Neural cell (in vitro differentiated cells): ENCODE measurements at regions not wholly inside any gene's neighbourhood (a gene's known extent, or its start where the extent isn't known, plus 50 kb on each side); places are given as distances from the start of the nearest gene placed in this dataset.

Experiments used
- H2AFZ ChIP-seq: fragments of 200-600, 300-800 bp; sonication (generic), shearing (Covaris generic); 2 replicates; pipeline ENCODE4 v1.6.0; 2014; ENCODE audit warnings: low read depth, mild to moderate bottlenecking, antibody characterized with exemption, low read length, moderate library complexity
- H3F3A ChIP-seq: fragments of 200-600 bp; shearing (Covaris generic); 2 replicates; pipeline ENCODE4 v1.6.1; 2016; ENCODE audit warnings: mild to moderate bottlenecking, moderate library complexity, mixed read lengths, antibody characterized with exemption, low read length; ENCODE audit not compliant: insufficient read depth, poor library complexity, severe bottlenecking
- H3K27ac ChIP-seq: fragments of 200-600, 300-800 bp; sonication (generic), shearing (Covaris generic); 2 replicates; pipeline ENCODE4 v1.5.1; 2014; ENCODE audit warnings: mild to moderate bottlenecking, low read length, moderate library complexity
- H3K27me3 ChIP-seq: fragments of 300-800, 200-600 bp; sonication (generic), shearing (Covaris generic); 2 replicates; pipeline ENCODE4 v1.6.0; 2014; ENCODE audit warnings: mild to moderate bottlenecking, low read depth, low read length, moderate library complexity; ENCODE audit not compliant: insufficient read depth
- H3K36me3 ChIP-seq: fragments of 300-800, 200-600 bp; sonication (generic), shearing (Covaris generic); 2 replicates; pipeline ENCODE4 v1.5.1; 2014; ENCODE audit warnings: mild to moderate bottlenecking, antibody characterized with exemption, low read length, moderate library complexity; ENCODE audit not compliant: insufficient read depth
- H3K4me2 ChIP-seq: fragments of 300-800, 200-600 bp; sonication (generic), shearing (Covaris generic); 2 replicates; pipeline ENCODE4 v1.6.0; 2014; ENCODE audit warnings: mild to moderate bottlenecking, low read length
- H3K4me3 ChIP-seq: fragments of 300-800, 200-600 bp; sonication (generic), shearing (Covaris generic); 2 replicates; pipeline ENCODE4 v1.5.1; 2014; ENCODE audit warnings: mild to moderate bottlenecking, low read length, moderate library complexity
- H3K79me2 ChIP-seq: fragments of 200-600 bp; shearing (Covaris generic); replicated peaks from 2 replicates; pipeline ENCODE4 v1.6.0; 2014; ENCODE audit warnings: mild to moderate bottlenecking, low read length, moderate library complexity; ENCODE audit not compliant: insufficient read depth
- H3K9ac ChIP-seq: fragments of 300-800, 200-600 bp; sonication (generic), shearing (Covaris generic); 2 replicates; pipeline ENCODE4 v1.6.1; 2016; ENCODE audit warnings: mild to moderate bottlenecking, low read length, mixed read lengths
- H3K9me2 ChIP-seq: fragments of 200-600 bp; shearing (Covaris generic); 2 replicates; pipeline ENCODE4 v1.6.1; 2016; ENCODE audit warnings: mild to moderate bottlenecking, low read length, mixed read lengths; ENCODE audit not compliant: insufficient read depth
- H3K9me3 ChIP-seq: fragments of 200-600, 300-800 bp; sonication (generic), shearing (Covaris generic); 2 replicates; pipeline ENCODE4 v1.6.1; 2016; ENCODE audit warnings: mild to moderate bottlenecking, mixed run types, low read length, moderate library complexity, mixed read lengths
- H4K20me1 ChIP-seq: fragments of 200-600 bp; shearing (Covaris generic); 2 replicates; pipeline ENCODE4 v1.6.1; 2016; ENCODE audit warnings: mild to moderate bottlenecking, mixed run types; ENCODE audit not compliant: insufficient read depth
- EP300 ChIP-seq: fragments of 450-650 bp; conservative IDR thresholded peaks from 2 replicates; pipeline ENCODE4 v1.6.1; 2014; ENCODE audit warnings: antibody characterized with exemption, mild to moderate bottlenecking, moderate library complexity; ENCODE audit not compliant: poor library complexity, severe bottlenecking
- EZH2 ChIP-seq: fragments of 200-600, 300-800 bp; shearing (Covaris generic), sonication (generic); IDR thresholded peaks from 2 replicates; pipeline ENCODE4 v1.6.1; 2014; ENCODE audit warnings: antibody characterized with exemption, low read length, borderline replicate concordance, mild to moderate bottlenecking; ENCODE audit not compliant: insufficient read depth, poor library complexity, severe bottlenecking
- MXI1 ChIP-seq: fragments of 450-650 bp; conservative IDR thresholded peaks from 2 replicates; pipeline ENCODE4 v1.6.1; 2014; ENCODE audit warnings: antibody characterized with exemption, mild to moderate bottlenecking; ENCODE audit not compliant: poor library complexity, severe bottlenecking
- POLR2AphosphoS5 ChIP-seq: IDR thresholded peaks from 2 replicates; pipeline ENCODE4 v1.6.1; 2012
- RAD21 ChIP-seq: fragments of 450-650 bp; conservative IDR thresholded peaks from 2 replicates; pipeline ENCODE4 v1.6.1; 2014; ENCODE audit warnings: antibody characterized with exemption, mild to moderate bottlenecking, moderate library complexity
- SMC3 ChIP-seq: fragments of 450-650 bp; conservative IDR thresholded peaks from 2 replicates; pipeline ENCODE4 v1.6.1; 2014; ENCODE audit warnings: antibody characterized with exemption, mild to moderate bottlenecking, moderate library complexity; ENCODE audit not compliant: poor library complexity
- TAF1 ChIP-seq: IDR thresholded peaks from 2 replicates; pipeline ENCODE4 v1.6.1; 2012; ENCODE audit warnings: low read depth
- TF ChIP-seq, protein P1 (sequence below): fragments of 450-650 bp; IDR thresholded peaks from 2 replicates; pipeline ENCODE4 v1.5.1; 2014; ENCODE audit warnings: antibody characterized with exemption, mild to moderate bottlenecking, moderate library complexity; ENCODE audit not compliant: poor library complexity, severe bottlenecking
- TF ChIP-seq, protein P2 (sequence below): IDR thresholded peaks from 2 replicates; pipeline ENCODE4 v1.6.1; 2012; ENCODE audit warnings: borderline replicate concordance

- Histone ChIP-seq H3K4me2 (no peak overlapping the region), H3K27ac (no peak overlapping the region), H4K20me1 (no peaks in the 10 kb centered on the region), H3K9me3 (no peaks in the 10 kb centered on the region), H3K27me3 (no peaks in the 10 kb centered on the region), H3K9ac (no peak overlapping the region), H2AFZ (no peak overlapping the region), H3K9me2 (no peaks in the 10 kb centered on the region), H3F3A (no peaks in the 10 kb centered on the region), H3K4me3 (no peak overlapping the region), H3K36me3 (no peaks in the 10 kb centered on the region), H3K79me2 (no peaks in the 10 kb centered on the region)
- no peak for TF ChIP-seq SMC3
- TF ChIP-seq EZH2 = no peak
- no peak for TF ChIP-seq MXI1
- TF ChIP-seq, protein P1, sequence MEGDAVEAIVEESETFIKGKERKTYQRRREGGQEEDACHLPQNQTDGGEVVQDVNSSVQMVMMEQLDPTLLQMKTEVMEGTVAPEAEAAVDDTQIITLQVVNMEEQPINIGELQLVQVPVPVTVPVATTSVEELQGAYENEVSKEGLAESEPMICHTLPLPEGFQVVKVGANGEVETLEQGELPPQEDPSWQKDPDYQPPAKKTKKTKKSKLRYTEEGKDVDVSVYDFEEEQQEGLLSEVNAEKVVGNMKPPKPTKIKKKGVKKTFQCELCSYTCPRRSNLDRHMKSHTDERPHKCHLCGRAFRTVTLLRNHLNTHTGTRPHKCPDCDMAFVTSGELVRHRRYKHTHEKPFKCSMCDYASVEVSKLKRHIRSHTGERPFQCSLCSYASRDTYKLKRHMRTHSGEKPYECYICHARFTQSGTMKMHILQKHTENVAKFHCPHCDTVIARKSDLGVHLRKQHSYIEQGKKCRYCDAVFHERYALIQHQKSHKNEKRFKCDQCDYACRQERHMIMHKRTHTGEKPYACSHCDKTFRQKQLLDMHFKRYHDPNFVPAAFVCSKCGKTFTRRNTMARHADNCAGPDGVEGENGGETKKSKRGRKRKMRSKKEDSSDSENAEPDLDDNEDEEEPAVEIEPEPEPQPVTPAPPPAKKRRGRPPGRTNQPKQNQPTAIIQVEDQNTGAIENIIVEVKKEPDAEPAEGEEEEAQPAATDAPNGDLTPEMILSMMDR = no peak
- TF ChIP-seq RAD21 = no peak
- TF ChIP-seq TAF1 = no peak
- TF ChIP-seq EP300 = no peak
- TF ChIP-seq, protein P2, sequence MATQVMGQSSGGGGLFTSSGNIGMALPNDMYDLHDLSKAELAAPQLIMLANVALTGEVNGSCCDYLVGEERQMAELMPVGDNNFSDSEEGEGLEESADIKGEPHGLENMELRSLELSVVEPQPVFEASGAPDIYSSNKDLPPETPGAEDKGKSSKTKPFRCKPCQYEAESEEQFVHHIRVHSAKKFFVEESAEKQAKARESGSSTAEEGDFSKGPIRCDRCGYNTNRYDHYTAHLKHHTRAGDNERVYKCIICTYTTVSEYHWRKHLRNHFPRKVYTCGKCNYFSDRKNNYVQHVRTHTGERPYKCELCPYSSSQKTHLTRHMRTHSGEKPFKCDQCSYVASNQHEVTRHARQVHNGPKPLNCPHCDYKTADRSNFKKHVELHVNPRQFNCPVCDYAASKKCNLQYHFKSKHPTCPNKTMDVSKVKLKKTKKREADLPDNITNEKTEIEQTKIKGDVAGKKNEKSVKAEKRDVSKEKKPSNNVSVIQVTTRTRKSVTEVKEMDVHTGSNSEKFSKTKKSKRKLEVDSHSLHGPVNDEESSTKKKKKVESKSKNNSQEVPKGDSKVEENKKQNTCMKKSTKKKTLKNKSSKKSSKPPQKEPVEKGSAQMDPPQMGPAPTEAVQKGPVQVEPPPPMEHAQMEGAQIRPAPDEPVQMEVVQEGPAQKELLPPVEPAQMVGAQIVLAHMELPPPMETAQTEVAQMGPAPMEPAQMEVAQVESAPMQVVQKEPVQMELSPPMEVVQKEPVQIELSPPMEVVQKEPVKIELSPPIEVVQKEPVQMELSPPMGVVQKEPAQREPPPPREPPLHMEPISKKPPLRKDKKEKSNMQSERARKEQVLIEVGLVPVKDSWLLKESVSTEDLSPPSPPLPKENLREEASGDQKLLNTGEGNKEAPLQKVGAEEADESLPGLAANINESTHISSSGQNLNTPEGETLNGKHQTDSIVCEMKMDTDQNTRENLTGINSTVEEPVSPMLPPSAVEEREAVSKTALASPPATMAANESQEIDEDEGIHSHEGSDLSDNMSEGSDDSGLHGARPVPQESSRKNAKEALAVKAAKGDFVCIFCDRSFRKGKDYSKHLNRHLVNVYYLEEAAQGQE = no peak
Measured at GRCh38 chr14:55835985-55836384, 256.0 kb downstream of the KTN1 start.

- Histone ChIP-seq H3K79me2 (no peaks in the 10 kb centered on the region), H3K27ac (no peak overlapping the region), H2AFZ (no peak overlapping the region), H3K9me2 (no peaks in the 10 kb centered on the region), H3K36me3 (no peaks in the 10 kb centered on the region), H3K9me3 (no peaks in the 10 kb centered on the region), H4K20me1 (no peaks in the 10 kb centered on the region), H3F3A (no peaks in the 10 kb centered on the region), H3K27me3 (no peaks in the 10 kb centered on the region), H3K9ac (no peak overlapping the region), H3K4me3 (no peak overlapping the region), H3K4me2 (no peak overlapping the region)
- TF ChIP-seq, protein P2 = no peak
- TF ChIP-seq EZH2 (no peak), TAF1 (no peak), MXI1 (no peak), SMC3 (no peak), EP300 (no peak), RAD21 (no peak), POLR2AphosphoS5 (no peak)
- TF ChIP-seq, protein P1 = no peak
Measured at GRCh38 chr14:55837467-55837866, 257.5 kb downstream of the KTN1 start.
